Fibroblast of villous mesenchyme (primary cell): ENCODE measurements at regions not wholly inside any gene's neighbourhood (a gene's known extent, or its start where the extent isn't known, plus 50 kb on each side); places are given as distances from the start of the nearest gene placed in this dataset.

Source experiments
- DNase-seq: peaks from one replicate; pipeline ENCODE4 v3.0.0-alpha.2; 2010; ENCODE audit warnings: low read depth
- H3K4me3 ChIP-seq: 2 replicates; pipeline ENCODE4 v1.5.1; 2011; ENCODE audit warnings: low read depth, mild to moderate bottlenecking, low read length
- CTCF ChIP-seq: IDR thresholded peaks from 2 replicates; pipeline ENCODE4 v1.5.1; 2012; ENCODE audit warnings: low read depth, mild to moderate bottlenecking, low read length; ENCODE audit not compliant: insufficient read depth

GRCh38 chr3:74564560-74564959 is 49.9 kb downstream of the CNTN3 start:
- TF ChIP-seq CTCF: no peak
- DNase-seq: no peak
- H3K4me3 ChIP-seq: no peak overlapping the region

GRCh38 chr3:74562558-74563269 is 51.7 kb downstream of the CNTN3 start:
- no peak for DNase-seq
- H3K4me3 ChIP-seq: no peak overlapping the region
- TF ChIP-seq CTCF: no peak

GRCh38 chr3:74561881-74562280 is 52.6 kb downstream of the CNTN3 start:
- no peak for TF ChIP-seq CTCF
- H3K4me3 ChIP-seq: no peak overlapping the region
- DNase-seq: no peak

- TF ChIP-seq CTCF: no peak
- no peak for DNase-seq
These were observed 55.2 kb downstream of the CNTN3 start for GRCh38 chr3:74559261-74559660.

GRCh38 chr3:74550686-74551085 is 63.8 kb downstream of the CNTN3 start:
- DNase-seq: no peak
- no peak overlapping the region for H3K4me3 ChIP-seq
- TF ChIP-seq CTCF: no peak

More at GRCh38 chr3:74559261-74559660, 55.2 kb downstream of the CNTN3 start:
- H3K4me3 ChIP-seq: no peak overlapping the region

GRCh38 chr3:74546426-74546825 is 68.0 kb downstream of the CNTN3 start:
- H3K4me3 ChIP-seq: no peak overlapping the region
- no peak for TF ChIP-seq CTCF
- no peak for DNase-seq

- no peak for DNase-seq
- no peak overlapping the region for H3K4me3 ChIP-seq
- TF ChIP-seq CTCF: no peak
These were observed 72.0 kb downstream of the CNTN3 start for GRCh38 chr3:74542441-74542840.
